ENCODE measurements at regions not wholly inside any gene's neighbourhood (a gene's known extent, or its start where the extent isn't known, plus 50 kb on each side); places are given as distances from the start of the nearest gene placed in this dataset.
A peak's percentile ranks its signal among the peaks of the same experiment; 100 is the strongest.

- Histone ChIP-seq H3K36me3 (ENCODE audit: control insufficient read depth, insufficient read depth, low read length) (no peaks in the 10 kb centered on the region), H3K27me3 (ENCODE audit: control insufficient read depth, insufficient read depth, low read length) (peaks cover 6% of the 10 kb centered on the region), H3K27ac (ENCODE audit: low read length) (no peak overlapping the region), H3K4me3 (ENCODE audit: low read length) (no peak overlapping the region), H3K4me1 (ENCODE audit: control insufficient read depth, insufficient read depth, low read length) (peaks cover 23% of the 10 kb centered on the region), H3K9me3 (replicated peaks; ENCODE audit: control insufficient read depth, low read depth, low read length) (no peaks in the 10 kb centered on the region)
- peak; percentile 60 for DNase-seq
- whole genome bisulfite sequencing (ENCODE audit: insufficient coverage), result 40% methylated on average over 14 of the region's 20 CpGs
These were observed 104.2 kb upstream of the PRR23E start for GRCh38 chr3:127088511-127089351.

GRCh38 chr3:127089486-127090145 is 103.3 kb upstream of the PRR23E start:
- 25% methylated on average over 7 of the region's 7 CpGs for WGBS (ENCODE audit: insufficient coverage)
- Histone ChIP-seq H3K36me3 (ENCODE audit: control insufficient read depth, insufficient read depth, low read length) (no peaks in the 10 kb centered on the region), H3K4me1 (ENCODE audit: control insufficient read depth, insufficient read depth, low read length) (peaks cover 23% of the 10 kb centered on the region), H3K4me3 (ENCODE audit: low read length) (no peak overlapping the region), H3K27ac (ENCODE audit: low read length) (peak overlapping the region; percentile 6), H3K27me3 (ENCODE audit: control insufficient read depth, insufficient read depth, low read length) (peaks cover 6% of the 10 kb centered on the region), H3K9me3 (replicated peaks; ENCODE audit: control insufficient read depth, low read depth, low read length) (no peaks in the 10 kb centered on the region)
- peak; percentile 95 for DNase-seq

- no peak for DNase-seq
- H3K36me3 ChIP-seq (ENCODE audit: control insufficient read depth, insufficient read depth, low read length), result no peaks in the 10 kb centered on the region
- no peak overlapping the region for H3K4me3 ChIP-seq (ENCODE audit: low read length)
- 82% methylated on average over 11 of the region's 14 CpGs for WGBS (ENCODE audit: insufficient coverage)
- H3K27ac ChIP-seq (ENCODE audit: low read length), result no peak overlapping the region
- H3K9me3 ChIP-seq (replicated peaks; ENCODE audit: control insufficient read depth, low read depth, low read length), result no peaks in the 10 kb centered on the region
- H3K4me1 ChIP-seq (ENCODE audit: control insufficient read depth, insufficient read depth, low read length), result peaks cover 23% of the 10 kb centered on the region
- H3K27me3 ChIP-seq (ENCODE audit: control insufficient read depth, insufficient read depth, low read length), result peaks cover 2% of the 10 kb centered on the region
These were observed 102.4 kb upstream of the PRR23E start for GRCh38 chr3:127090218-127091160.

GRCh38 chr3:127091376-127091775 is 101.6 kb upstream of the PRR23E start:
- Histone ChIP-seq H3K9me3 (replicated peaks; ENCODE audit: control insufficient read depth, low read depth, low read length) (peaks cover 3% of the 10 kb centered on the region), H3K4me3 (ENCODE audit: low read length) (no peak overlapping the region), H3K36me3 (ENCODE audit: control insufficient read depth, insufficient read depth, low read length) (no peaks in the 10 kb centered on the region), H3K27ac (ENCODE audit: low read length) (no peak overlapping the region), H3K27me3 (ENCODE audit: control insufficient read depth, insufficient read depth, low read length) (peaks cover 2% of the 10 kb centered on the region), H3K4me1 (ENCODE audit: control insufficient read depth, insufficient read depth, low read length) (peaks cover 23% of the 10 kb centered on the region)
- no peak for DNase-seq
- WGBS (ENCODE audit: insufficient coverage), result 95% methylated on average over 2 of the region's 8 CpGs

- Histone ChIP-seq H3K4me1 (ENCODE audit: control insufficient read depth, insufficient read depth, low read length) (peaks cover 23% of the 10 kb centered on the region), H3K27ac (ENCODE audit: low read length) (no peak overlapping the region), H3K36me3 (ENCODE audit: control insufficient read depth, insufficient read depth, low read length) (no peaks in the 10 kb centered on the region), H3K4me3 (ENCODE audit: low read length) (no peak overlapping the region), H3K27me3 (ENCODE audit: control insufficient read depth, insufficient read depth, low read length) (peaks cover 2% of the 10 kb centered on the region), H3K9me3 (replicated peaks; ENCODE audit: control insufficient read depth, low read depth, low read length) (peaks cover 3% of the 10 kb centered on the region)
- no peak for DNase-seq
- 80% methylated on average over 4 of the region's 4 CpGs for WGBS (ENCODE audit: insufficient coverage)
These were observed 100.6 kb upstream of the PRR23E start for GRCh38 chr3:127092368-127092767.

- H3K9me3 ChIP-seq (replicated peaks; ENCODE audit: control insufficient read depth, low read depth, low read length), result peaks cover 3% of the 10 kb centered on the region
These were observed 100.2 kb upstream of the PRR23E start for GRCh38 chr3:127092776-127093175.

GRCh38 chr3:127093312-127093711 is 99.6 kb upstream of the PRR23E start:
- Histone ChIP-seq H3K4me1 (ENCODE audit: control insufficient read depth, insufficient read depth, low read length) (peaks cover 23% of the 10 kb centered on the region), H3K36me3 (ENCODE audit: control insufficient read depth, insufficient read depth, low read length) (no peaks in the 10 kb centered on the region), H3K27me3 (ENCODE audit: control insufficient read depth, insufficient read depth, low read length) (no peaks in the 10 kb centered on the region), H3K27ac (ENCODE audit: low read length) (no peak overlapping the region), H3K9me3 (replicated peaks; ENCODE audit: control insufficient read depth, low read depth, low read length) (peaks cover 3% of the 10 kb centered on the region), H3K4me3 (ENCODE audit: low read length) (no peak overlapping the region)
- DNase-seq, result no peak
- 78% methylated on average over 9 of the region's 9 CpGs for WGBS (ENCODE audit: insufficient coverage)

More at GRCh38 chr3:127092776-127093175, 100.2 kb upstream of the PRR23E start:
- Histone ChIP-seq H3K4me1 (ENCODE audit: control insufficient read depth, insufficient read depth, low read length) (peaks cover 23% of the 10 kb centered on the region), H3K27me3 (ENCODE audit: control insufficient read depth, insufficient read depth, low read length) (no peaks in the 10 kb centered on the region), H3K4me3 (ENCODE audit: low read length) (no peak overlapping the region), H3K27ac (ENCODE audit: low read length) (no peak overlapping the region), H3K36me3 (ENCODE audit: control insufficient read depth, insufficient read depth, low read length) (no peaks in the 10 kb centered on the region)
- DNase-seq, result no peak
- WGBS (ENCODE audit: insufficient coverage), result 56% methylated on average over 8 of the region's 11 CpGs

GRCh38 chr3:127095774-127096173 is 97.2 kb upstream of the PRR23E start:
- H3K27me3 ChIP-seq (ENCODE audit: control insufficient read depth, insufficient read depth, low read length), result peaks cover 5% of the 10 kb centered on the region
- 92% methylated on average over 2 of the region's 4 CpGs for WGBS (ENCODE audit: insufficient coverage)
- no peak for DNase-seq
- no peak overlapping the region for H3K27ac ChIP-seq (ENCODE audit: low read length)
- H3K4me1 ChIP-seq (ENCODE audit: control insufficient read depth, insufficient read depth, low read length), result peaks cover 3% of the 10 kb centered on the region
- no peaks in the 10 kb centered on the region for H3K36me3 ChIP-seq (ENCODE audit: control insufficient read depth, insufficient read depth, low read length)
- H3K4me3 ChIP-seq (ENCODE audit: low read length), result no peak overlapping the region
- H3K9me3 ChIP-seq (replicated peaks; ENCODE audit: control insufficient read depth, low read depth, low read length), result peaks cover 3% of the 10 kb centered on the region

GRCh38 chr3:127096256-127097071 is 96.5 kb upstream of the PRR23E start:
- no peak overlapping the region for H3K4me3 ChIP-seq (ENCODE audit: low read length)
- peaks cover 3% of the 10 kb centered on the region for H3K9me3 ChIP-seq (replicated peaks; ENCODE audit: control insufficient read depth, low read depth, low read length)
- peak; percentile 67 for DNase-seq
- no peak overlapping the region for H3K27ac ChIP-seq (ENCODE audit: low read length)
- H3K36me3 ChIP-seq (ENCODE audit: control insufficient read depth, insufficient read depth, low read length), result no peaks in the 10 kb centered on the region
- 53% methylated on average over 10 of the region's 11 CpGs for whole genome bisulfite sequencing (ENCODE audit: insufficient coverage)
- peaks cover 3% of the 10 kb centered on the region for H3K4me1 ChIP-seq (ENCODE audit: control insufficient read depth, insufficient read depth, low read length)
- peaks cover 5% of the 10 kb centered on the region for H3K27me3 ChIP-seq (ENCODE audit: control insufficient read depth, insufficient read depth, low read length)

Measured in muscle of leg (tissue), 3 donors.